ENCODE measurements at regions not wholly inside any gene's neighbourhood (a gene's known extent, or its start where the extent isn't known, plus 50 kb on each side); places are given as distances from the start of the nearest gene placed in this dataset.

GRCh38 chr15:70443486-70444273 lies 319.7 kb downstream of the UACA start (continued):
- TF ChIP-seq ZBTB40 (IDR thresholded peaks at IDR 0.05; ENCODE audit: borderline replicate concordance): no peak
- no peak for TF ChIP-seq ZNF24 (IDR thresholded peaks at IDR 0.05)

- BruUV-seq (replicated peaks): no TSS peak
- RAD21 ChIA-PET (ENCODE audit: unreplicated experiment): no interaction called here
- ATAC-seq (no peak), DNase-seq (ENCODE audit: low read depth, low spot score) (no peak), FAIRE-seq (no peak)
- in situ Hi-C loops (cut with MboI): no loop called here
- Histone ChIP-seq H3K9ac (ENCODE audit: control insufficient read depth, insufficient read depth, low read length) (no peak overlapping the region), H3K9me3 (replicated peaks; ENCODE audit: control insufficient read depth, insufficient read depth, low read length) (no peaks in the 10 kb centered on the region), H3K4me1 (ENCODE audit: control insufficient read depth, insufficient read depth, low read length) (no peaks in the 10 kb centered on the region; the same call in 1 of the 2 replicates), H2AFZ (ENCODE audit: control insufficient read depth, low read depth, low read length) (no peak overlapping the region), H3K27ac (ENCODE audit: control insufficient read depth, insufficient read depth) (no peak overlapping the region), H3K36me3 (ENCODE audit: control insufficient read depth in 2 of 2, insufficient read depth in 2 of 2, low read length in 1 of 2) (no peaks in the 10 kb centered on the region), H3K79me2 (ENCODE audit: control insufficient read depth, insufficient read depth, low read length) (no peaks in the 10 kb centered on the region), H3K4me3 (no peak overlapping the region), H3K27me3 (replicated peaks in 1 of 2; ENCODE audit: control insufficient read depth in 2 of 2, insufficient read depth in 2 of 2, low read length in 1 of 2) (peaks cover 8 to 20% of the 10 kb centered on the region in 2 experiments), H4K20me1 (ENCODE audit: control insufficient read depth, insufficient read depth) (no peaks in the 10 kb centered on the region), H3K4me2 (ENCODE audit: control insufficient read depth, insufficient read depth) (no peak overlapping the region)
- SMC1A ChIA-PET (ENCODE audit: uncharacterized antibody, unreplicated experiment): no interaction called here
- CTCF ChIA-PET: no interaction called here
- POLR2A ChIA-PET: no interaction called here
- intact Hi-C loops (cut with micrococcal nuclease; ENCODE audit: unreplicated experiment): no loop called here
- WGBS (ENCODE audit: insufficient coverage, insufficient replicate concordance, low lambda C conversion rate, missing lambda C conversion rate): 48% methylated on average over 13 of the region's 13 CpGs
- TF ChIP-seq, protein P1, sequence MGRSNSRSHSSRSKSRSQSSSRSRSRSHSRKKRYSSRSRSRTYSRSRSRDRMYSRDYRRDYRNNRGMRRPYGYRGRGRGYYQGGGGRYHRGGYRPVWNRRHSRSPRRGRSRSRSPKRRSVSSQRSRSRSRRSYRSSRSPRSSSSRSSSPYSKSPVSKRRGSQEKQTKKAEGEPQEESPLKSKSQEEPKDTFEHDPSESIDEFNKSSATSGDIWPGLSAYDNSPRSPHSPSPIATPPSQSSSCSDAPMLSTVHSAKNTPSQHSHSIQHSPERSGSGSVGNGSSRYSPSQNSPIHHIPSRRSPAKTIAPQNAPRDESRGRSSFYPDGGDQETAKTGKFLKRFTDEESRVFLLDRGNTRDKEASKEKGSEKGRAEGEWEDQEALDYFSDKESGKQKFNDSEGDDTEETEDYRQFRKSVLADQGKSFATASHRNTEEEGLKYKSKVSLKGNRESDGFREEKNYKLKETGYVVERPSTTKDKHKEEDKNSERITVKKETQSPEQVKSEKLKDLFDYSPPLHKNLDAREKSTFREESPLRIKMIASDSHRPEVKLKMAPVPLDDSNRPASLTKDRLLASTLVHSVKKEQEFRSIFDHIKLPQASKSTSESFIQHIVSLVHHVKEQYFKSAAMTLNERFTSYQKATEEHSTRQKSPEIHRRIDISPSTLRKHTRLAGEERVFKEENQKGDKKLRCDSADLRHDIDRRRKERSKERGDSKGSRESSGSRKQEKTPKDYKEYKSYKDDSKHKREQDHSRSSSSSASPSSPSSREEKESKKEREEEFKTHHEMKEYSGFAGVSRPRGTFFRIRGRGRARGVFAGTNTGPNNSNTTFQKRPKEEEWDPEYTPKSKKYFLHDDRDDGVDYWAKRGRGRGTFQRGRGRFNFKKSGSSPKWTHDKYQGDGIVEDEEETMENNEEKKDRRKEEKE (IDR thresholded peaks at IDR 0.05): no peak
- TF ChIP-seq TCF7 (IDR thresholded peaks at IDR 0.05; ENCODE audit: borderline replicate concordance): no peak
- TF ChIP-seq CBX3 (IDR thresholded peaks at IDR 0.05; ENCODE audit: borderline replicate concordance, low read depth): no peak
- no peak for TF ChIP-seq CEBPZ (IDR thresholded peaks at IDR 0.05; ENCODE audit: low read depth, low read length)
- no peak for TF ChIP-seq BCL11A (IDR thresholded peaks at IDR 0.05; ENCODE audit: low read depth, low read length)
- TF ChIP-seq, protein P2, sequence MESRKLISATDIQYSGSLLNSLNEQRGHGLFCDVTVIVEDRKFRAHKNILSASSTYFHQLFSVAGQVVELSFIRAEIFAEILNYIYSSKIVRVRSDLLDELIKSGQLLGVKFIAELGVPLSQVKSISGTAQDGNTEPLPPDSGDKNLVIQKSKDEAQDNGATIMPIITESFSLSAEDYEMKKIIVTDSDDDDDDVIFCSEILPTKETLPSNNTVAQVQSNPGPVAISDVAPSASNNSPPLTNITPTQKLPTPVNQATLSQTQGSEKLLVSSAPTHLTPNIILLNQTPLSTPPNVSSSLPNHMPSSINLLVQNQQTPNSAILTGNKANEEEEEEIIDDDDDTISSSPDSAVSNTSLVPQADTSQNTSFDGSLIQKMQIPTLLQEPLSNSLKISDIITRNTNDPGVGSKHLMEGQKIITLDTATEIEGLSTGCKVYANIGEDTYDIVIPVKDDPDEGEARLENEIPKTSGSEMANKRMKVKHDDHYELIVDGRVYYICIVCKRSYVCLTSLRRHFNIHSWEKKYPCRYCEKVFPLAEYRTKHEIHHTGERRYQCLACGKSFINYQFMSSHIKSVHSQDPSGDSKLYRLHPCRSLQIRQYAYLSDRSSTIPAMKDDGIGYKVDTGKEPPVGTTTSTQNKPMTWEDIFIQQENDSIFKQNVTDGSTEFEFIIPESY (IDR thresholded peaks at IDR 0.05): no peak
These were observed 320.6 kb downstream of the UACA start for GRCh38 chr15:70442616-70443321.
